Activated CD4-positive, alpha-beta T cell treated with anti-CD3 and anti-CD28 coated beads for 36 hours (primary cell): ENCODE measurements at regions not wholly inside any gene's neighbourhood (a gene's known extent, or its start where the extent isn't known, plus 50 kb on each side); places are given as distances from the start of the nearest gene placed in this dataset.

Experiments used
- ATAC-seq: fragments of 200-7000 bp; cut with Tn5 transposase; one replicate; pipeline ENCODE4 v1.10.0; 2021; ENCODE audit warnings: mild to moderate bottlenecking, moderate library complexity
- CTCF ChIA-PET: fragments of 350-600 bp; sonication (Branson Sonifier 250); formaldehyde crosslinking; loops from one replicate; lab custom pipeline; 2021; ENCODE audit warnings: antibody characterized with exemption; lab: Charles Lee
- POLR2A ChIA-PET: fragments of 350-600 bp; sonication (Branson Sonifier 250); formaldehyde crosslinking; loops from one replicate; lab custom pipeline; 2021; ENCODE audit warnings: antibody characterized with exemption, inconsistent platforms; lab: Charles Lee
- DNase-seq: peaks from one replicate; pipeline ENCODE4 v3.0.0-alpha.2; 2020
- H3K27ac Mint-ChIP-seq: one replicate; pipeline ENCODE4 v1.8.0; 2021; ENCODE audit warnings: mixed read lengths
- H3K27me3 Mint-ChIP-seq: one replicate; pipeline ENCODE4 v1.8.0; 2021; ENCODE audit warnings: mixed read lengths
- H3K36me3 Mint-ChIP-seq: one replicate; pipeline ENCODE4 v1.8.0; 2021; ENCODE audit warnings: low read depth, mixed read lengths
- H3K4me1 Mint-ChIP-seq: one replicate; pipeline ENCODE4 v1.8.0; 2021; ENCODE audit warnings: mixed read lengths
- H3K4me3 Mint-ChIP-seq: one replicate; pipeline ENCODE4 v1.8.0; 2021; ENCODE audit warnings: mild to moderate bottlenecking, moderate library complexity, mixed read lengths
- H3K9me3 Mint-ChIP-seq: one replicate; pipeline ENCODE4 v1.8.0; 2021; ENCODE audit warnings: low read depth, mixed read lengths
- intact Hi-C, 2 experiments: fragments of 100-400 bp; cut with DNase I in 1 of 2; cut with micrococcal nuclease in 1 of 2; formaldehyde crosslinking; loops; one replicate each; pipeline versions ENCODE4 v1.14.2 to v1.15.1; 2022 to 2024; cut with DNase I, micrococcal nuclease

DNA sequence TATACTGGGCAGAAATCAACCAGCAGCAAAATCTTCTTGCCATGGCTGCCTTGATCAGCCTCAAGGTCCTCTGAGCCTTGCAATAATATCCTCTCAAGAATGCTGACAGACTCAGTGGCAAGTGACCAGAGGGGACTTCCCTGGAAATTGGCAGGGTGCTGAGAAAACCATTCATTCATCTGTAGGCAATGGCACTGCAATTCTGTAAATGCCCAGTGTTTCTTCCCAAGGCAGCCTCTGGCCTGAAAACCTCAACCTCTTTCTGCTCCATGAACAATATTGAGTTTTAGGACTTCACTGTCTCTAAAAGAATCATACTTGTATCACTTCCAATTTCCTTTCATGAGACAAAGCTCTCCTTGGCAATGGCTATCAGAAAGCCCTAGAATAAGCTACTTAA lies 754.3 kb upstream of the TENM3 start:
- ChIA-PET POLR2A (no interaction called here), CTCF (interaction anchor here (1.0 kb wide), 1 partner anchor 31 kb away, joined by 3 read pairs; no protein-coding TSS in a partner anchor)
- peaks cover 2% of the 10 kb centered on the region for H3K9me3 Mint-ChIP-seq
- no peaks in the 10 kb centered on the region for H3K36me3 Mint-ChIP-seq
- no peaks in the 10 kb centered on the region for H3K4me1 Mint-ChIP-seq
- H3K27ac Mint-ChIP-seq, result no peak overlapping the region
- no peak for DNase-seq
- no peaks in the 10 kb centered on the region for H3K27me3 Mint-ChIP-seq
- H3K4me3 Mint-ChIP-seq, result no peak overlapping the region
- no peak for ATAC-seq
- intact Hi-C loops, result no loop called here

GRCh38 chr4:181498148-181498547 lies 745.1 kb upstream of the TENM3 start:
- Mint-ChIP-seq H3K4me1 (no peaks in the 10 kb centered on the region), H3K36me3 (no peaks in the 10 kb centered on the region), H3K4me3 (no peak overlapping the region), H3K27ac (no peak overlapping the region), H3K27me3 (no peaks in the 10 kb centered on the region), H3K9me3 (peaks cover 3% of the 10 kb centered on the region)
- ChIA-PET POLR2A (no interaction called here), CTCF (no interaction called here)
- ATAC-seq, result no peak
- intact Hi-C loops, result no loop called here
- DNase-seq, result no peak

- Mint-ChIP-seq H3K27me3 (no peaks in the 10 kb centered on the region), H3K4me3 (no peak overlapping the region), H3K27ac (no peak overlapping the region), H3K36me3 (no peaks in the 10 kb centered on the region), H3K4me1 (no peaks in the 10 kb centered on the region), H3K9me3 (peaks cover 1% of the 10 kb centered on the region)
- POLR2A ChIA-PET, result no interaction called here
- ATAC-seq (no peak), DNase-seq (no peak)
- intact Hi-C loops, result no loop called here
- CTCF ChIA-PET, result interaction anchor here (0.8 kb wide), 1 partner anchor 27 kb away, joined by 3 read pairs; no protein-coding TSS in a partner anchor
Measured at GRCh38 chr4:181502611-181503010, 740.6 kb upstream of the TENM3 start.

DNA sequence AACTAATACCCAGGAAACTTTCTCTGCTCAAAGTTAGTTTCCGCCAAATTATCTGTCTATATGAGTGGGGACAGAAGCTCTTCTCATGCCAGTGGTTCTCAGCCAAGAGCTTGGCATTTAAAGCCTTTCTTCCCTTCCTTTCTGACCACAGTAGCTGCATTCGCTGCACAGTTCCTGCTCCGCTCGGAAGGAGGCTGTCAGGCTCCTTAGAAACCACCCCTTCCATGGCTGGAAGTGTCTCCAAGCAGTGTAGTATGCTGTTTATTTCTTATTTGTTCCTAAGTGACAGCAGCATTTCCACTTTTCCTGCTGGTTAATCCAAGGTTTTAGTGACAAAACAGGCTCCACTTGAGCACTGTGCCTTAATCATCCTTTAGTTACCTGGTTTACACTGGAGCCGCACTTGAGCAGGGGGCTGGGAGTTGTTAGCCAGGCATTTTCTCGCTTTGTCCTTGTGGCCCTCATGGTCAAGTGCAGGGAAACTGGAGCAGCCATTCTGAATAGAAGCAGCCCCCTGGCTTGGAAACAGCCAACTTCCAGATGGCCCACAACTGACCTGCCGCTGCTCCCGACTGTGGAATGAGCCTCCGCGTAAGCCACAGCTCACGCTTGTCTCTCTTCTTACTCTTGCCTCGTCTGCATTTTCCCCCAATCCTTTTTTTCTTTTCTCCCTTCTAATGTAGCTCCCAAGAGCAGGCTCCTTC lies 739.4 kb upstream of the TENM3 start:
- intact Hi-C loops, result no loop called here
- no peak overlapping the region for H3K27ac Mint-ChIP-seq
- H3K27me3 Mint-ChIP-seq, result no peaks in the 10 kb centered on the region
- no peak for ATAC-seq
- H3K4me1 Mint-ChIP-seq, result no peaks in the 10 kb centered on the region
- no peak overlapping the region for H3K4me3 Mint-ChIP-seq
- no peaks in the 10 kb centered on the region for H3K9me3 Mint-ChIP-seq
- CTCF ChIA-PET, result no interaction called here
- POLR2A ChIA-PET, result interaction anchor here (0.7 kb wide), 1 partner anchor 1409 kb away, joined by 3 read pairs; no protein-coding TSS in a partner anchor
- no peak for DNase-seq
- H3K36me3 Mint-ChIP-seq, result no peaks in the 10 kb centered on the region

- H3K27ac Mint-ChIP-seq, result no peak overlapping the region
- H3K36me3 Mint-ChIP-seq, result no peaks in the 10 kb centered on the region
- no peak for ATAC-seq
- intact Hi-C loops, result no loop called here
- H3K4me1 Mint-ChIP-seq, result no peaks in the 10 kb centered on the region
- no peak overlapping the region for H3K4me3 Mint-ChIP-seq
- H3K27me3 Mint-ChIP-seq, result no peaks in the 10 kb centered on the region
- ChIA-PET POLR2A (no interaction called here), CTCF (no interaction called here)
- no peak for DNase-seq
- H3K9me3 Mint-ChIP-seq, result no peaks in the 10 kb centered on the region
Measured at GRCh38 chr4:181504924-181505323, 738.3 kb upstream of the TENM3 start.

- Mint-ChIP-seq H3K36me3 (no peaks in the 10 kb centered on the region), H3K27ac (no peak overlapping the region), H3K4me3 (no peak overlapping the region), H3K27me3 (no peaks in the 10 kb centered on the region), H3K4me1 (no peaks in the 10 kb centered on the region), H3K9me3 (no peaks in the 10 kb centered on the region)
- ChIA-PET CTCF (interaction anchor here (1.4 kb wide), 1 partner anchor 21 kb away, joined by 3 read pairs; no protein-coding TSS in a partner anchor), POLR2A (no interaction called here)
- ATAC-seq, result no peak
- DNase-seq, result no peak
- intact Hi-C loops, result no loop called here
Measured at GRCh38 chr4:181507180-181507835, 735.9 kb upstream of the TENM3 start.

DNA sequence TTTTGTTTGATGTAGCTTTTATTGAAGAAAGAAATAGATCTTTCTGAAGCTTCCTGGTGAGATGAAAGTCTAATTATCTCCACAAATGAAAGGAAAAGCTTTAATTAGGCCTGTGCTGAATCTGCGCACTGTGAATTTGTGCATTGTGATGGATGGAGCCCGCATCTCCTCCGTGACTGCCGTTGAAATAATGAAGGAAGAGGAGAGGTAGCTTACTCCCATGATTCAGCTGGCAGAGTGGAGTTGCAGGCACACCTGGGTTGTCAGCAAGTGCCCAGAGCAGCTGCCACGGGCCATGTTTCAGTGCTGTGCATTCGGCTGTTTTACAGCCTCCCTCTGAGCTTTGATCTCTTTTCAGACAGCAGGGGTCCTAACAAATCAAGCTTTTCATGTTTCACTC lies 735.3 kb upstream of the TENM3 start:
- Mint-ChIP-seq H3K27ac (no peak overlapping the region), H3K4me3 (no peak overlapping the region), H3K4me1 (no peaks in the 10 kb centered on the region), H3K27me3 (no peaks in the 10 kb centered on the region), H3K36me3 (no peaks in the 10 kb centered on the region), H3K9me3 (no peaks in the 10 kb centered on the region)
- ATAC-seq, result no peak
- ChIA-PET CTCF (interaction anchor here (0.6 to 1.4 kb wide), 2 partner anchors 20 to 294 kb away, joined by 3 to 5 read pairs; no protein-coding TSS in a partner anchor), POLR2A (no interaction called here)
- intact Hi-C loops, result no loop called here
- no peak for DNase-seq

- DNase-seq, result no peak
- ChIA-PET CTCF (interaction anchor here (0.5 to 1.4 kb wide), 4 partner anchors 13 to 295 kb away, joined by 3 to 5 read pairs (median 4); no protein-coding TSS in a partner anchor), POLR2A (no interaction called here)
- intact Hi-C loops, result no loop called here
- Mint-ChIP-seq H3K4me3 (no peak overlapping the region), H3K9me3 (no peaks in the 10 kb centered on the region), H3K27ac (no peak overlapping the region), H3K36me3 (no peaks in the 10 kb centered on the region), H3K27me3 (no peaks in the 10 kb centered on the region), H3K4me1 (no peaks in the 10 kb centered on the region)
- ATAC-seq, result no peak
Measured at GRCh38 chr4:181508601-181509000, 734.6 kb upstream of the TENM3 start.

GRCh38 chr4:181509073-181509472 lies 734.1 kb upstream of the TENM3 start:
- Mint-ChIP-seq H3K36me3 (no peaks in the 10 kb centered on the region), H3K4me1 (no peaks in the 10 kb centered on the region), H3K4me3 (no peak overlapping the region), H3K27ac (no peak overlapping the region), H3K9me3 (no peaks in the 10 kb centered on the region), H3K27me3 (no peaks in the 10 kb centered on the region)
- intact Hi-C loops, result no loop called here
- ATAC-seq, result no peak
- no peak for DNase-seq
- ChIA-PET CTCF (interaction anchor here (0.5 kb wide), 1 partner anchor 25 kb away, joined by 3 read pairs; no protein-coding TSS in a partner anchor), POLR2A (no interaction called here)

GRCh38 chr4:181517491-181517890 lies 725.7 kb upstream of the TENM3 start:
- intact Hi-C loops, result no loop called here
- CTCF ChIA-PET, result no interaction called here
- DNase-seq (no peak), ATAC-seq (no peak)
- Mint-ChIP-seq H3K27me3 (no peaks in the 10 kb centered on the region), H3K4me1 (no peaks in the 10 kb centered on the region), H3K9me3 (peaks cover 7% of the 10 kb centered on the region), H3K4me3 (no peak overlapping the region), H3K27ac (no peak overlapping the region), H3K36me3 (no peaks in the 10 kb centered on the region)
- POLR2A ChIA-PET, result no interaction called here

DNA sequence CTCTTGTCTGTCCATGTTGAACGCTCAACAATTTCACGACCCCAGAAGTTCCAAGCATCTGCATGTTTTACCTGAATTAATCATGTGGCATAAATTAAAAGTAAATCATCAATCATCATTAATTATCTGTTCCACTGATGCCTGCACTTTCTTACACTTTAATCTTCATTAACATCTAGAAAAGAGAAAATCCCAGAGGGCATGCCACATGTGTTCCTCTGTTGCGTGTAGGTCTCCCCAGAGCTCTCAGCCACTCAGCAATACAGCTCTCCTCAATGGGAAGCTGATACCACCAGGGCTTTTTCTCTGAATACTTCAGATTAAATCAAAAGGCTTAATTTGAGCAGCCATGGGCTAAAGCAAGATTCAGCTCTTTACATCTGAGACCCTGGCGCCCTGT lies 722.4 kb upstream of the TENM3 start:
- DNase-seq, result no peak
- ChIA-PET POLR2A (no interaction called here), CTCF (interaction anchor here (0.5 to 1.5 kb wide), 2 partner anchors 8 to 10 kb away, joined by 4 read pairs; no protein-coding TSS in a partner anchor)
- Mint-ChIP-seq H3K9me3 (peaks cover 2% of the 10 kb centered on the region), H3K27ac (no peak overlapping the region), H3K4me1 (no peaks in the 10 kb centered on the region), H3K36me3 (no peaks in the 10 kb centered on the region), H3K27me3 (no peaks in the 10 kb centered on the region), H3K4me3 (no peak overlapping the region)
- intact Hi-C loops, result loop anchor here in 1 of 2 experiments (10.0 kb wide), 1 partner anchor 696 kb away; no protein-coding TSS in a partner anchor
- no peak for ATAC-seq
